HCT116 (cell line): ENCODE measurements at regions not wholly inside any gene's neighbourhood (a gene's known extent, or its start where the extent isn't known, plus 50 kb on each side); places are given as distances from the start of the nearest gene placed in this dataset.

Experiments
- ATAC-seq: fragments of 200-7000 bp; cut with Tn5 transposase; 2 replicates; pipeline ENCODE4 v1.9.1; 2020; ENCODE audit warnings: mild to moderate bottlenecking, moderate library complexity
- BruUV-seq: library from RNA; stranded (reverse); fragments of 400-500 nt; replicated peaks from 2 replicates; lab custom pipeline; 2021; lab: Mats Ljungman, UMichigan
- CTCF ChIA-PET: fragments of 300-600 bp; sonication (Branson Sonifier 250); formaldehyde crosslinking; loops from one replicate; lab custom pipeline; 2021; ENCODE audit warnings: antibody characterized with exemption; lab: Charles Lee
- POLR2A ChIA-PET: fragments of 300-600, 350-600 bp; sonication (Branson Sonifier 250); formaldehyde crosslinking; loops from one replicate; lab custom pipeline; 2021; ENCODE audit warnings: antibody characterized with exemption; lab: Charles Lee
- RAD21 ChIA-PET, 2 experiments: fragments of 300-600 bp; sonication (Branson Sonifier 250); formaldehyde crosslinking; loops; one replicate each; lab custom pipeline; 2023; ENCODE audit warnings: low total read pairs in 2 of 2; ENCODE audit not compliant: uncharacterized antibody in 2 of 2, unreplicated experiment in 2 of 2, low non-redundant PET in 1 of 2; lab: Charles Lee
- DNase-seq: peaks from one replicate; pipeline ENCODE4 v3.0.0-alpha.2; 2010; ENCODE audit warnings: low read depth, low spot score
- H2AFZ ChIP-seq: fragments of 200-600 bp; shearing (Covaris generic), sonication (generic); 2 replicates; pipeline ENCODE4 v1.6.1; 2017; ENCODE audit warnings: low read depth, mixed run types, mixed read lengths, antibody characterized with exemption, low read length; ENCODE audit not compliant: poor library complexity, severe bottlenecking
- H3K27ac ChIP-seq: 2 replicates; pipeline ENCODE4 v1.5.1; 2012; ENCODE audit warnings: low read depth, low read length
- H3K27me3 ChIP-seq: fragments of 200-600 bp; sonication (generic); 2 replicates; pipeline ENCODE4 v1.6.1; 2016; ENCODE audit warnings: mixed run types, low read length, mixed read lengths; ENCODE audit not compliant: insufficient read depth
- H3K36me3 ChIP-seq, 2 experiments: fragments of 200-500 bp in 1 of 2; fragments of 200-600 bp in 1 of 2; sonication (Bioruptor generic) in 1 of 2; sonication (generic) in 1 of 2; 2 replicates each; pipeline versions ENCODE4 v1.5.1 to v1.6.1; 2014 to 2016; ENCODE audit warnings: low read length in 2 of 2, inconsistent platforms in 1 of 2, mixed read lengths in 1 of 2, mixed run types in 1 of 2; ENCODE audit not compliant: insufficient read depth in 2 of 2, control insufficient read depth in 1 of 2
- H3K4me1 ChIP-seq, 2 experiments: fragments of 200-600 bp in 1 of 2; sonication (generic) in 1 of 2; 2 replicates each; pipeline versions ENCODE4 v1.5.1 to v1.6.1; 2012 to 2017; ENCODE audit warnings: low read length in 2 of 2, inconsistent platforms in 1 of 2, mild to moderate bottlenecking in 1 of 2, mixed read lengths in 1 of 2, mixed run types in 1 of 2, moderate library complexity in 1 of 2; ENCODE audit not compliant: insufficient read depth in 2 of 2, control insufficient read depth in 1 of 2
- H3K4me2 ChIP-seq: fragments of 200-600 bp; sonication (generic); 2 replicates; pipeline ENCODE4 v1.6.1; 2017; ENCODE audit warnings: mixed run types, low read length, mixed read lengths
- H3K4me3 ChIP-seq, 2 experiments: fragments of 200-600 bp in 1 of 2; sonication (generic) in 1 of 2; replicated peaks in 1 of 2; 2 replicates each; pipeline ENCODE4 v1.5.1; 2011 to 2016; ENCODE audit warnings: low read length in 2 of 2, control low read depth in 1 of 2, low read depth in 1 of 2, mild to moderate bottlenecking in 1 of 2, mixed read lengths in 1 of 2, mixed run types in 1 of 2
- H3K79me2 ChIP-seq: fragments of 200-600 bp; sonication (generic); 2 replicates; pipeline ENCODE4 v1.6.1; 2017; ENCODE audit warnings: mild to moderate bottlenecking, mixed run types, low read length, moderate library complexity, mixed read lengths; ENCODE audit not compliant: insufficient read depth
- H3K9ac ChIP-seq: fragments of 200-600 bp; sonication (generic); 2 replicates; pipeline ENCODE4 v1.6.1; 2016; ENCODE audit warnings: low read length, mixed read lengths
- H3K9me2 ChIP-seq: fragments of 200-600 bp; sonication (generic), shearing (Covaris generic); 2 replicates; pipeline ENCODE4 v1.6.1; 2017; ENCODE audit warnings: mixed run types, mild to moderate bottlenecking, moderate library complexity; ENCODE audit not compliant: insufficient read depth
- H3K9me3 ChIP-seq, 2 experiments: fragments of 200-500 bp in 1 of 2; fragments of 200-600 bp in 1 of 2; sonication (Bioruptor generic) in 1 of 2; sonication (generic) in 1 of 2; 2 replicates each; pipeline ENCODE4 v1.6.1; 2014 to 2017; ENCODE audit warnings: low read length in 2 of 2, mixed read lengths in 2 of 2, inconsistent platforms in 1 of 2, low read depth in 1 of 2, mild to moderate bottlenecking in 1 of 2, mixed run types in 1 of 2, moderate library complexity in 1 of 2; ENCODE audit not compliant: control insufficient read depth in 1 of 2, insufficient read depth in 1 of 2
- H4K20me1 ChIP-seq: fragments of 200-600 bp; sonication (generic), shearing (Covaris generic); 2 replicates; pipeline ENCODE4 v1.6.1; 2017; ENCODE audit warnings: mixed run types, mild to moderate bottlenecking, moderate library complexity; ENCODE audit not compliant: insufficient read depth
- CBX3 ChIP-seq: IDR thresholded peaks from 2 replicates; pipeline ENCODE4 v1.6.1; 2012; ENCODE audit warnings: low read depth
- EZH2 ChIP-seq: fragments of 200-600 bp; sonication (generic); IDR thresholded peaks from 2 replicates; pipeline ENCODE4 v1.6.1; 2017; ENCODE audit warnings: antibody characterized with exemption, mixed run types
- JUND ChIP-seq: IDR thresholded peaks from 2 replicates; pipeline ENCODE4 v1.6.1; 2012
- MAX ChIP-seq: IDR thresholded peaks from 2 replicates; pipeline ENCODE4 v1.6.1; 2012
- POLR2AphosphoS5 ChIP-seq: IDR thresholded peaks from 2 replicates; pipeline ENCODE4 v1.6.1; 2011; ENCODE audit warnings: mild to moderate bottlenecking, low read depth, low read length, moderate library complexity
- SP1 ChIP-seq: IDR thresholded peaks from 2 replicates; pipeline ENCODE4 v1.6.1; 2012; ENCODE audit warnings: low read depth
- TCF7L2 ChIP-seq: IDR thresholded peaks from 2 replicates; pipeline ENCODE4 v1.7.0; 2011; ENCODE audit warnings: borderline replicate concordance, inconsistent platforms; ENCODE audit not compliant: insufficient read depth, insufficient read length; ENCODE audit errors: extremely low read depth
- ZFX ChIP-seq: fragments of 450-650 bp; IDR thresholded peaks from 2 replicates; pipeline ENCODE4 v1.6.1; 2017
- intact Hi-C: fragments of 100-400 bp; cut with micrococcal nuclease; formaldehyde crosslinking; loops from 2 replicates; pipeline ENCODE4 v1.10.0; 2022
- TF ChIP-seq, protein P1 (sequence below): IDR thresholded peaks from 2 replicates; pipeline ENCODE4 v1.6.1; 2011; ENCODE audit warnings: mild to moderate bottlenecking, low read length, moderate library complexity; ENCODE audit not compliant: insufficient replicate concordance; ENCODE audit errors: extremely low read depth
- TF ChIP-seq, protein P2 (sequence below): IDR thresholded peaks from 2 replicates; pipeline ENCODE4 v1.6.1; 2012; ENCODE audit warnings: low read depth

DNA sequence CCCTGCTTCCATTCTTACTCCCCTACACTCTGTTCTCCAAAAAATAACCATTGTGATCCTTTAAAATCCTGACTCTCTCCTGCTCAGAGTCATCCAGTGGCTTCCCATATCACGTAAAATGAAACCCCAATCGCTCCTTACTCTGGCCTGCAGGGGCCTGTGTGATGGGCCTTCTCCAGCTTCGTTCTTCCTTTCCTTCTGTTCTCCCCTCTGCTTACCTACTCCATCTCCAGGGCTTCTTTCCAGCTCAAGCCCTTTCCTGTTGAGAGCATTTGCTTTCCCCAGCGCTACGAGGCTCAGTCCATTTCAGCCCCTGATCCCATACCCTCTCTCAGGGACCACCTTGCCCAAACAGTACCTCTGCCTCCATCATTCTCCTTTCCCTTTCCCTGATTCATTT lies 144.4 kb upstream of the ARHGAP5 start:
- Histone ChIP-seq H3K4me2 (no peak overlapping the region), H3K27me3 (no peaks in the 10 kb centered on the region)
- TF ChIP-seq JUND (no peak), POLR2AphosphoS5 (no peak), CBX3 (no peak), MAX (no peak), EZH2 (no peak), TCF7L2 (no peak), SP1 (no peak), ZFX (no peak)
- TF ChIP-seq, protein P1, sequence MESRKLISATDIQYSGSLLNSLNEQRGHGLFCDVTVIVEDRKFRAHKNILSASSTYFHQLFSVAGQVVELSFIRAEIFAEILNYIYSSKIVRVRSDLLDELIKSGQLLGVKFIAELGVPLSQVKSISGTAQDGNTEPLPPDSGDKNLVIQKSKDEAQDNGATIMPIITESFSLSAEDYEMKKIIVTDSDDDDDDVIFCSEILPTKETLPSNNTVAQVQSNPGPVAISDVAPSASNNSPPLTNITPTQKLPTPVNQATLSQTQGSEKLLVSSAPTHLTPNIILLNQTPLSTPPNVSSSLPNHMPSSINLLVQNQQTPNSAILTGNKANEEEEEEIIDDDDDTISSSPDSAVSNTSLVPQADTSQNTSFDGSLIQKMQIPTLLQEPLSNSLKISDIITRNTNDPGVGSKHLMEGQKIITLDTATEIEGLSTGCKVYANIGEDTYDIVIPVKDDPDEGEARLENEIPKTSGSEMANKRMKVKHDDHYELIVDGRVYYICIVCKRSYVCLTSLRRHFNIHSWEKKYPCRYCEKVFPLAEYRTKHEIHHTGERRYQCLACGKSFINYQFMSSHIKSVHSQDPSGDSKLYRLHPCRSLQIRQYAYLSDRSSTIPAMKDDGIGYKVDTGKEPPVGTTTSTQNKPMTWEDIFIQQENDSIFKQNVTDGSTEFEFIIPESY: no peak
- TF ChIP-seq, protein P2, sequence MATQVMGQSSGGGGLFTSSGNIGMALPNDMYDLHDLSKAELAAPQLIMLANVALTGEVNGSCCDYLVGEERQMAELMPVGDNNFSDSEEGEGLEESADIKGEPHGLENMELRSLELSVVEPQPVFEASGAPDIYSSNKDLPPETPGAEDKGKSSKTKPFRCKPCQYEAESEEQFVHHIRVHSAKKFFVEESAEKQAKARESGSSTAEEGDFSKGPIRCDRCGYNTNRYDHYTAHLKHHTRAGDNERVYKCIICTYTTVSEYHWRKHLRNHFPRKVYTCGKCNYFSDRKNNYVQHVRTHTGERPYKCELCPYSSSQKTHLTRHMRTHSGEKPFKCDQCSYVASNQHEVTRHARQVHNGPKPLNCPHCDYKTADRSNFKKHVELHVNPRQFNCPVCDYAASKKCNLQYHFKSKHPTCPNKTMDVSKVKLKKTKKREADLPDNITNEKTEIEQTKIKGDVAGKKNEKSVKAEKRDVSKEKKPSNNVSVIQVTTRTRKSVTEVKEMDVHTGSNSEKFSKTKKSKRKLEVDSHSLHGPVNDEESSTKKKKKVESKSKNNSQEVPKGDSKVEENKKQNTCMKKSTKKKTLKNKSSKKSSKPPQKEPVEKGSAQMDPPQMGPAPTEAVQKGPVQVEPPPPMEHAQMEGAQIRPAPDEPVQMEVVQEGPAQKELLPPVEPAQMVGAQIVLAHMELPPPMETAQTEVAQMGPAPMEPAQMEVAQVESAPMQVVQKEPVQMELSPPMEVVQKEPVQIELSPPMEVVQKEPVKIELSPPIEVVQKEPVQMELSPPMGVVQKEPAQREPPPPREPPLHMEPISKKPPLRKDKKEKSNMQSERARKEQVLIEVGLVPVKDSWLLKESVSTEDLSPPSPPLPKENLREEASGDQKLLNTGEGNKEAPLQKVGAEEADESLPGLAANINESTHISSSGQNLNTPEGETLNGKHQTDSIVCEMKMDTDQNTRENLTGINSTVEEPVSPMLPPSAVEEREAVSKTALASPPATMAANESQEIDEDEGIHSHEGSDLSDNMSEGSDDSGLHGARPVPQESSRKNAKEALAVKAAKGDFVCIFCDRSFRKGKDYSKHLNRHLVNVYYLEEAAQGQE: no peak
- TF ChIP-seq, all 23 proteins: peak for 0
- Histone ChIP-seq H4K20me1 (no peaks in the 10 kb centered on the region), H3K9ac (no peak overlapping the region), H3K9me2 (no peaks in the 10 kb centered on the region), H3K27ac (no peak overlapping the region), H2AFZ (no peak overlapping the region), H3K4me1 (peaks cover 26 to 48% of the 10 kb centered on the region in 2 experiments), H3K36me3 (no peaks in the 10 kb centered on the region), H3K79me2 (no peaks in the 10 kb centered on the region), H3K4me3 (no peak overlapping the region), H3K9me3 (no peaks in the 10 kb centered on the region)
- ATAC-seq (no peak), DNase-seq (no peak)
- RAD21 ChIA-PET: no interaction called here
- POLR2A ChIA-PET: no interaction called here
- intact Hi-C loops: no loop called here
- no TSS peak for BruUV-seq
- CTCF ChIA-PET: interaction anchor here (1.0 kb wide), 1 partner anchor 322 kb away, joined by 3 read pairs; no protein-coding TSS in a partner anchor
